Suprapubic skin (tissue), 4 donors: ENCODE measurements at regions not wholly inside any gene's neighbourhood (a gene's known extent, or its start where the extent isn't known, plus 50 kb on each side); places are given as distances from the start of the nearest gene placed in this dataset.

Experiments used
- DNase-seq, 2 donors: peaks; one replicate each; pipeline ENCODE4 v3.0.0-alpha.2; 2019; ENCODE audit warnings: low spot score in 2 of 2
- H3K27ac ChIP-seq: fragments of 200-600 bp; sonication (generic); one replicate; pipeline ENCODE4 v1.5.1; 2019
- H3K27me3 ChIP-seq: fragments of 200-600 bp; sonication (generic); one replicate; pipeline ENCODE4 v1.5.1; 2019
- H3K36me3 ChIP-seq: fragments of 200-600 bp; sonication (generic); one replicate; pipeline ENCODE4 v1.5.1; 2019
- H3K4me1 ChIP-seq: fragments of 200-600 bp; sonication (generic); one replicate; pipeline ENCODE4 v1.5.1; 2019
- H3K4me3 ChIP-seq: fragments of 200-600 bp; sonication (generic); one replicate; pipeline ENCODE4 v1.5.1; 2019; ENCODE audit warnings: mild to moderate bottlenecking
- H3K9me3 ChIP-seq: fragments of 200-600 bp; sonication (generic); one replicate; pipeline ENCODE4 v1.5.1; 2019
- CTCF ChIP-seq, 2 donors: fragments of 200-600 bp in 1 of 2; fragments of 450-650 bp in 1 of 2; sonication (generic) in 1 of 2; IDR thresholded peaks; one replicate each; pipeline ENCODE4 v1.5.1; 2016 to 2019; ENCODE audit warnings: antibody characterized with exemption in 2 of 2, mild to moderate bottlenecking in 1 of 2, moderate library complexity in 1 of 2
- EP300 ChIP-seq: sonication (generic); formaldehyde crosslinking; IDR thresholded peaks from one replicate; pipeline ENCODE4 v1.6.1; 2017; ENCODE audit warnings: antibody characterized with exemption
- POLR2A ChIP-seq, 2 donors: fragments of 450-650 bp; IDR thresholded peaks; one replicate each; pipeline ENCODE4 v1.6.1; 2017; ENCODE audit warnings: antibody characterized with exemption in 2 of 2, mild to moderate bottlenecking in 2 of 2, moderate library complexity in 2 of 2
- POLR2AphosphoS5 ChIP-seq, 3 donors: sonication (generic); formaldehyde crosslinking; IDR thresholded peaks; one replicate each; pipeline ENCODE4 v1.6.1; 2017; ENCODE audit warnings: antibody characterized with exemption in 3 of 3
- WGBS: methylation state at CpG from one replicate; pipeline ENCODE4 v1.1.5; 2018; 5-methylcytosine and 5-hydroxymethylcytosine counted together

- DNase-seq: peak in 1 of 2 donors; percentile 59
- Histone ChIP-seq H3K27ac (no peak overlapping the region), H3K4me1 (peaks cover 2% of the 10 kb centered on the region), H3K36me3 (no peaks in the 10 kb centered on the region), H3K4me3 (no peak overlapping the region), H3K9me3 (no peaks in the 10 kb centered on the region), H3K27me3 (no peaks in the 10 kb centered on the region)
- TF ChIP-seq EP300: no peak
- no peak for TF ChIP-seq POLR2A (IDR thresholded peaks at IDR 0.05)
- no peak for TF ChIP-seq POLR2AphosphoS5 (IDR thresholded peaks at IDR 0.05)
- TF ChIP-seq CTCF (IDR thresholded peaks at IDR 0.05): no peak
- 70% methylated on average over 4 of the region's 4 CpGs for WGBS
These were observed 666.6 kb upstream of the SLC35B3 start for GRCh38 chr6:9101920-9102319.

GRCh38 chr6:9100869-9101580 lies 665.7 kb upstream of the SLC35B3 start:
- no peak for DNase-seq
- Histone ChIP-seq H3K4me1 (peaks cover 2% of the 10 kb centered on the region), H3K4me3 (no peak overlapping the region), H3K36me3 (no peaks in the 10 kb centered on the region), H3K27ac (peak overlapping the region; percentile 25), H3K9me3 (no peaks in the 10 kb centered on the region), H3K27me3 (no peaks in the 10 kb centered on the region)
- WGBS: 37% methylated on average over 2 of the region's 2 CpGs
- TF ChIP-seq POLR2A (IDR thresholded peaks at IDR 0.05): no peak
- no peak for TF ChIP-seq EP300
- TF ChIP-seq CTCF (IDR thresholded peaks at IDR 0.05): no peak

GRCh38 chr6:9095729-9096128 lies 660.4 kb upstream of the SLC35B3 start:
- TF ChIP-seq POLR2A (IDR thresholded peaks at IDR 0.05) (no peak), POLR2AphosphoS5 (IDR thresholded peaks at IDR 0.05) (no peak), EP300 (no peak), CTCF (IDR thresholded peaks at IDR 0.05) (no peak)

GRCh38 chr6:9095137-9095536 lies 659.8 kb upstream of the SLC35B3 start:
- DNase-seq: no peak
- no peak for TF ChIP-seq EP300
- TF ChIP-seq POLR2A (IDR thresholded peaks at IDR 0.05): no peak
- no peak for TF ChIP-seq POLR2AphosphoS5 (IDR thresholded peaks at IDR 0.05)
- TF ChIP-seq CTCF (IDR thresholded peaks at IDR 0.05): no peak
- H3K36me3 ChIP-seq: no peaks in the 10 kb centered on the region
- H3K4me3 ChIP-seq: no peak overlapping the region
- WGBS: 90% methylated on average over 6 of the region's 6 CpGs
- H3K9me3 ChIP-seq: no peaks in the 10 kb centered on the region
- no peaks in the 10 kb centered on the region for H3K27me3 ChIP-seq
- H3K4me1 ChIP-seq: no peaks in the 10 kb centered on the region
- no peak overlapping the region for H3K27ac ChIP-seq

More at GRCh38 chr6:9095729-9096128, 660.4 kb upstream of the SLC35B3 start:
- Histone ChIP-seq H3K4me1 (no peaks in the 10 kb centered on the region), H3K27ac (no peak overlapping the region), H3K4me3 (no peak overlapping the region), H3K9me3 (no peaks in the 10 kb centered on the region), H3K36me3 (no peaks in the 10 kb centered on the region), H3K27me3 (no peaks in the 10 kb centered on the region)
- WGBS: 90% methylated on average over 6 of the region's 6 CpGs
- DNase-seq: no peak

- 88% methylated on average over 1 of the region's 1 CpG for WGBS
- TF ChIP-seq EP300: no peak
- TF ChIP-seq POLR2A (IDR thresholded peaks at IDR 0.05): no peak
- no peak for TF ChIP-seq POLR2AphosphoS5 (IDR thresholded peaks at IDR 0.05)
- no peak for TF ChIP-seq CTCF (IDR thresholded peaks at IDR 0.05)
- DNase-seq: no peak
- Histone ChIP-seq H3K27me3 (no peaks in the 10 kb centered on the region), H3K4me1 (no peaks in the 10 kb centered on the region), H3K9me3 (no peaks in the 10 kb centered on the region), H3K36me3 (no peaks in the 10 kb centered on the region), H3K27ac (no peak overlapping the region), H3K4me3 (no peak overlapping the region)
These were observed 654.4 kb upstream of the SLC35B3 start for GRCh38 chr6:9089724-9090123.
